Nephron (organoid): ENCODE measurements at regions not wholly inside any gene's neighbourhood (a gene's known extent, or its start where the extent isn't known, plus 50 kb on each side); places are given as distances from the start of the nearest gene placed in this dataset.
A peak's percentile ranks its signal among the peaks of the same experiment; 100 is the strongest.

Experiments used
- H3K27ac Mint-ChIP-seq, 3 experiments: 2 replicates each; pipeline ENCODE4 v1.8.0; 2020; ENCODE audit warnings: mixed read lengths in 3 of 3, mild to moderate bottlenecking in 2 of 3, moderate library complexity in 1 of 3
- H3K27me3 Mint-ChIP-seq: 2 replicates; pipeline ENCODE4 v1.8.0; 2021; ENCODE audit warnings: low read depth, mild to moderate bottlenecking, moderate library complexity, mixed read lengths
- H3K36me3 Mint-ChIP-seq: 2 replicates; pipeline ENCODE4 v1.8.0; 2020; ENCODE audit warnings: low read depth, mixed read lengths
- H3K4me1 Mint-ChIP-seq: 2 replicates; pipeline ENCODE4 v1.8.0; 2020; ENCODE audit warnings: mixed read lengths
- H3K4me3 Mint-ChIP-seq, 3 experiments: 2 replicates each; pipeline ENCODE4 v1.8.0; 2020; ENCODE audit warnings: mild to moderate bottlenecking in 3 of 3, mixed read lengths in 3 of 3, moderate library complexity in 2 of 3
- H3K9me3 Mint-ChIP-seq: 2 replicates; pipeline ENCODE4 v1.8.0; 2020; ENCODE audit warnings: mixed read lengths
- CTCF ChIP-seq, 3 experiments: fragments of 200-600 bp; sonication (generic); IDR thresholded peaks; one replicate each; pipeline ENCODE4 v1.5.0; 2021; ENCODE audit warnings: antibody characterized with exemption in 3 of 3; ENCODE audit not compliant: unreplicated experiment in 3 of 3

- no peaks in the 10 kb centered on the region for H3K36me3 Mint-ChIP-seq
- H3K4me3 Mint-ChIP-seq: peak overlapping the region; percentile 80 to 88 (median 87)
- H3K27me3 Mint-ChIP-seq: peaks cover 5% of the 10 kb centered on the region
- no peaks in the 10 kb centered on the region for H3K9me3 Mint-ChIP-seq
- TF ChIP-seq CTCF (IDR thresholded peaks at IDR 0.05; ENCODE audit: unreplicated experiment in 3 of 3): peak in 1 of 3 experiments; percentile 24
- H3K4me1 Mint-ChIP-seq: peaks cover 43% of the 10 kb centered on the region
- H3K27ac Mint-ChIP-seq: peak overlapping the region in 2 of 3 experiments; percentile 65 to 68
Observed at GRCh38 chr1:59146651-59147358, 150.1 kb upstream of the FGGY start.

GRCh38 chr1:59149435-59149834 lies 147.5 kb upstream of the FGGY start:
- Mint-ChIP-seq H3K36me3 (no peaks in the 10 kb centered on the region), H3K4me3 (no peak overlapping the region), H3K9me3 (no peaks in the 10 kb centered on the region), H3K27me3 (peaks cover 8% of the 10 kb centered on the region), H3K27ac (peak overlapping the region in 1 of 3 experiments; percentile 26), H3K4me1 (peaks cover 29% of the 10 kb centered on the region)
- TF ChIP-seq CTCF (IDR thresholded peaks at IDR 0.05; ENCODE audit: unreplicated experiment in 3 of 3): no peak

- H3K27me3 Mint-ChIP-seq: peaks cover 8% of the 10 kb centered on the region
- peaks cover 30% of the 10 kb centered on the region for H3K4me1 Mint-ChIP-seq
- no peak for TF ChIP-seq CTCF (IDR thresholded peaks at IDR 0.05; ENCODE audit: unreplicated experiment in 3 of 3)
- peak overlapping the region; percentile 32 to 67 (median 57) for H3K27ac Mint-ChIP-seq
- H3K4me3 Mint-ChIP-seq: peak overlapping the region in 1 of 3 experiments; percentile 45
- H3K36me3 Mint-ChIP-seq: no peaks in the 10 kb centered on the region
- no peaks in the 10 kb centered on the region for H3K9me3 Mint-ChIP-seq
Observed at GRCh38 chr1:59150577-59151386, 146.1 kb upstream of the FGGY start.

GRCh38 chr1:59151387-59151761 lies 145.5 kb upstream of the FGGY start:
- H3K4me1 Mint-ChIP-seq: peaks cover 34% of the 10 kb centered on the region
- no peak for TF ChIP-seq CTCF (IDR thresholded peaks at IDR 0.05; ENCODE audit: unreplicated experiment in 3 of 3)
- H3K27me3 Mint-ChIP-seq: peaks cover 8% of the 10 kb centered on the region
- no peaks in the 10 kb centered on the region for H3K9me3 Mint-ChIP-seq
- no peak overlapping the region for H3K4me3 Mint-ChIP-seq
- no peaks in the 10 kb centered on the region for H3K36me3 Mint-ChIP-seq
- peak overlapping the region; percentile 32 to 67 (median 57) for H3K27ac Mint-ChIP-seq

- Mint-ChIP-seq H3K27me3 (peaks cover 8% of the 10 kb centered on the region), H3K36me3 (no peaks in the 10 kb centered on the region), H3K4me1 (peaks cover 35% of the 10 kb centered on the region), H3K27ac (peak overlapping the region; percentile 32 to 67 (median 57)), H3K4me3 (no peak overlapping the region), H3K9me3 (peaks cover 5% of the 10 kb centered on the region)
- no peak for TF ChIP-seq CTCF (IDR thresholded peaks at IDR 0.05; ENCODE audit: unreplicated experiment in 3 of 3)
Observed at GRCh38 chr1:59151860-59152259, 145.0 kb upstream of the FGGY start.
